WTC11 (cell line): ENCODE measurements at regions not wholly inside any gene's neighbourhood (a gene's known extent, or its start where the extent isn't known, plus 50 kb on each side); places are given as distances from the start of the nearest gene placed in this dataset.

Source experiments
- OVOL2 ChIP-seq: fragments of 250-450 bp; sonication (Bioruptor Pico); IDR thresholded peaks from 2 replicates; pipeline ENCODE4 v1.9.0; 2021; ENCODE audit warnings: mild to moderate bottlenecking, borderline replicate concordance
- USF2 ChIP-seq: sonication (generic); formaldehyde crosslinking; IDR thresholded peaks from 2 replicates; pipeline ENCODE4 v1.8.1; 2023; ENCODE audit warnings: mild to moderate bottlenecking, missing genetic modification reagents, moderate library complexity

GRCh38 chr13:104389691-104390090, 1323.5 kb upstream of the SLC10A2 start:
- TF ChIP-seq USF2 (CRISPR knock-in tag) (no peak), OVOL2 (no peak)
